HG03025 (cell line): ENCODE measurements at regions not wholly inside any gene's neighbourhood (a gene's known extent, or its start where the extent isn't known, plus 50 kb on each side); places are given as distances from the start of the nearest gene placed in this dataset.
"Not testable (repeated sequence)": the region's sequence is repeated elsewhere in the genome, so short reads cannot be mapped to it uniquely, and the experiment has no call there.

Experiments
- ATAC-seq: cut with Tn5 transposase; IDR thresholded peaks from one replicate; pipeline ENCODE4 v1.9.1; 2021; ENCODE audit warnings: mild to moderate bottlenecking, moderate library complexity; ENCODE audit not compliant: unreplicated experiment, low FRiP score

GRCh38 chr6:139987091-139987490 lies 612.6 kb upstream of the CITED2 start:
- ATAC-seq: no peak

- ATAC-seq: no peak
These were observed 610.9 kb upstream of the CITED2 start for GRCh38 chr6:139985236-139985815.

- no peak for ATAC-seq
These were observed 609.9 kb upstream of the CITED2 start for GRCh38 chr6:139984317-139984716.

- ATAC-seq: no peak
These were observed 609.3 kb upstream of the CITED2 start for GRCh38 chr6:139983555-139984276.

GRCh38 chr6:139982652-139983295 lies 608.3 kb upstream of the CITED2 start:
- ATAC-seq: no peak

GRCh38 chr6:139982195-139982594 lies 607.7 kb upstream of the CITED2 start:
- no peak for ATAC-seq

- no peak for ATAC-seq
These were observed 607.3 kb upstream of the CITED2 start for GRCh38 chr6:139981768-139982181.

GRCh38 chr6:139981066-139981624 lies 606.7 kb upstream of the CITED2 start:
- ATAC-seq: no peak

GRCh38 chr6:139980631-139981030 lies 606.2 kb upstream of the CITED2 start:
- ATAC-seq: not testable (repeated sequence)

GRCh38 chr6:139979021-139979725 lies 604.7 kb upstream of the CITED2 start:
- ATAC-seq: no peak

- ATAC-seq: no peak
These were observed 603.5 kb upstream of the CITED2 start for GRCh38 chr6:139977887-139978332.

GRCh38 chr6:139973669-139974344 lies 599.4 kb upstream of the CITED2 start:
- no peak for ATAC-seq

GRCh38 chr6:139972116-139972515 lies 597.7 kb upstream of the CITED2 start:
- ATAC-seq: no peak

- no peak for ATAC-seq
These were observed 596.1 kb upstream of the CITED2 start for GRCh38 chr6:139970591-139970991.

- no peak for ATAC-seq
These were observed 593.0 kb upstream of the CITED2 start for GRCh38 chr6:139967497-139967896.

- ATAC-seq: no peak
These were observed 590.9 kb upstream of the CITED2 start for GRCh38 chr6:139965393-139965792.

- ATAC-seq: no peak
These were observed 590.3 kb upstream of the CITED2 start for GRCh38 chr6:139964737-139965136.

- no peak for ATAC-seq
These were observed 588.4 kb upstream of the CITED2 start for GRCh38 chr6:139962654-139963347.

GRCh38 chr6:139961190-139961589 lies 586.7 kb upstream of the CITED2 start:
- no peak for ATAC-seq

GRCh38 chr6:139960671-139961070 lies 586.2 kb upstream of the CITED2 start:
- no peak for ATAC-seq
